ENCODE measurements at regions not wholly inside any gene's neighbourhood (a gene's known extent, or its start where the extent isn't known, plus 50 kb on each side); places are given as distances from the start of the nearest gene placed in this dataset.

GRCh38 chr20:17023036-17023435 lies 203.8 kb upstream of the PCSK2 start:
- no peaks in the 10 kb centered on the region for H3K36me3 ChIP-seq
- peak overlapping the region; percentile 81 for H3K27ac ChIP-seq
- peaks cover 2% of the 10 kb centered on the region; the same call in 1 of the 2 replicates for H3K9me3 ChIP-seq (replicated peaks)
- no peaks in the 10 kb centered on the region; the same call in 1 of the 2 replicates for H3K27me3 ChIP-seq (replicated peaks)
- no peak for DNase-seq (ENCODE audit: low read depth in 1 of 2, low spot score in 2 of 2)
- H3K4me1 ChIP-seq (replicated peaks), result peaks cover 37% of the 10 kb centered on the region
- H3K4me3 ChIP-seq, result no peak overlapping the region

- Histone ChIP-seq H3K36me3 (no peaks in the 10 kb centered on the region), H3K27ac (peak overlapping the region; percentile 81), H3K27me3 (replicated peaks) (no peaks in the 10 kb centered on the region; the same call in 1 of the 2 replicates), H3K4me3 (no peak overlapping the region), H3K9me3 (replicated peaks) (peaks cover 5% of the 10 kb centered on the region; the same call in 1 of the 2 replicates), H3K4me1 (replicated peaks) (peaks cover 37% of the 10 kb centered on the region)
- peak; percentile 60 to 76 for DNase-seq (ENCODE audit: low read depth in 1 of 2, low spot score in 2 of 2)
These were observed 203.0 kb upstream of the PCSK2 start for GRCh38 chr20:17023806-17024205.

- Histone ChIP-seq H3K4me3 (peak overlapping the region; percentile 3), H3K27me3 (replicated peaks) (no peaks in the 10 kb centered on the region; the same call in 1 of the 2 replicates), H3K9me3 (replicated peaks) (peaks cover 5% of the 10 kb centered on the region; the same call in 1 of the 2 replicates), H3K36me3 (no peaks in the 10 kb centered on the region), H3K27ac (peak overlapping the region; percentile 81), H3K4me1 (replicated peaks) (peaks cover 39% of the 10 kb centered on the region)
- peak; percentile 92 to 98 for DNase-seq (ENCODE audit: low read depth in 1 of 2, low spot score in 2 of 2)
These were observed 202.2 kb upstream of the PCSK2 start for GRCh38 chr20:17024513-17025119.

GRCh38 chr20:17026346-17026745 lies 200.5 kb upstream of the PCSK2 start:
- peaks cover 5% of the 10 kb centered on the region; the same call in 1 of the 2 replicates for H3K9me3 ChIP-seq (replicated peaks)
- peaks cover 48% of the 10 kb centered on the region for H3K4me1 ChIP-seq (replicated peaks)
- no peak for DNase-seq (ENCODE audit: low read depth in 1 of 2, low spot score in 2 of 2)
- no peak overlapping the region for H3K4me3 ChIP-seq
- H3K27me3 ChIP-seq (replicated peaks), result no peaks in the 10 kb centered on the region; the same call in 1 of the 2 replicates
- H3K36me3 ChIP-seq, result no peaks in the 10 kb centered on the region
- H3K27ac ChIP-seq, result peak overlapping the region; percentile 81

- no peak overlapping the region for H3K4me3 ChIP-seq
- no peak for DNase-seq (ENCODE audit: low read depth in 1 of 2, low spot score in 2 of 2)
- peaks cover 5% of the 10 kb centered on the region; the same call in 1 of the 2 replicates for H3K9me3 ChIP-seq (replicated peaks)
- H3K27ac ChIP-seq, result no peak overlapping the region
- no peaks in the 10 kb centered on the region; the same call in 1 of the 2 replicates for H3K27me3 ChIP-seq (replicated peaks)
- peaks cover 32% of the 10 kb centered on the region for H3K4me1 ChIP-seq (replicated peaks)
- H3K36me3 ChIP-seq, result no peaks in the 10 kb centered on the region
These were observed 197.1 kb upstream of the PCSK2 start for GRCh38 chr20:17029698-17030097.

GRCh38 chr20:17036541-17036940 lies 190.3 kb upstream of the PCSK2 start:
- Histone ChIP-seq H3K27ac (no peak overlapping the region), H3K36me3 (no peaks in the 10 kb centered on the region), H3K4me1 (replicated peaks) (no peaks in the 10 kb centered on the region), H3K4me3 (no peak overlapping the region), H3K27me3 (replicated peaks) (peaks cover 9% of the 10 kb centered on the region), H3K9me3 (replicated peaks) (no peaks in the 10 kb centered on the region)
- DNase-seq (ENCODE audit: low read depth in 1 of 2, low spot score in 2 of 2), result no peak

- H3K4me3 ChIP-seq, result no peak overlapping the region
- no peaks in the 10 kb centered on the region for H3K4me1 ChIP-seq (replicated peaks)
- no peaks in the 10 kb centered on the region for H3K36me3 ChIP-seq
- H3K27ac ChIP-seq, result no peak overlapping the region
- no peak for DNase-seq (ENCODE audit: low read depth in 1 of 2, low spot score in 2 of 2)
- no peaks in the 10 kb centered on the region for H3K9me3 ChIP-seq (replicated peaks)
- H3K27me3 ChIP-seq (replicated peaks), result peaks cover 12% of the 10 kb centered on the region
These were observed 184.7 kb upstream of the PCSK2 start for GRCh38 chr20:17042122-17042521.

- Histone ChIP-seq H3K27ac (no peak overlapping the region), H3K36me3 (no peaks in the 10 kb centered on the region), H3K27me3 (replicated peaks) (peaks cover 12% of the 10 kb centered on the region), H3K9me3 (replicated peaks) (no peaks in the 10 kb centered on the region), H3K4me3 (no peak overlapping the region), H3K4me1 (replicated peaks) (no peaks in the 10 kb centered on the region)
- DNase-seq (ENCODE audit: low read depth in 1 of 2, low spot score in 2 of 2), result no peak
These were observed 183.5 kb upstream of the PCSK2 start for GRCh38 chr20:17043323-17043722.

- peaks cover 12% of the 10 kb centered on the region for H3K27me3 ChIP-seq (replicated peaks)
- no peaks in the 10 kb centered on the region for H3K4me1 ChIP-seq (replicated peaks)
- no peaks in the 10 kb centered on the region for H3K36me3 ChIP-seq
- DNase-seq (ENCODE audit: low read depth in 1 of 2, low spot score in 2 of 2), result no peak
- H3K4me3 ChIP-seq, result no peak overlapping the region
- no peak overlapping the region for H3K27ac ChIP-seq
- H3K9me3 ChIP-seq (replicated peaks), result no peaks in the 10 kb centered on the region
These were observed 181.9 kb upstream of the PCSK2 start for GRCh38 chr20:17044891-17045290.

- Histone ChIP-seq H3K4me3 (no peak overlapping the region), H3K27ac (no peak overlapping the region), H3K4me1 (replicated peaks) (no peaks in the 10 kb centered on the region; the same call in 1 of the 2 replicates), H3K27me3 (replicated peaks) (no peaks in the 10 kb centered on the region), H3K9me3 (replicated peaks) (no peaks in the 10 kb centered on the region), H3K36me3 (no peaks in the 10 kb centered on the region)
- DNase-seq (ENCODE audit: low read depth in 1 of 2, low spot score in 2 of 2), result peak; percentile 34 to 65
These were observed 167.4 kb upstream of the PCSK2 start for GRCh38 chr20:17059465-17059864.

- Histone ChIP-seq H3K27me3 (replicated peaks) (no peaks in the 10 kb centered on the region), H3K36me3 (no peaks in the 10 kb centered on the region), H3K9me3 (replicated peaks) (no peaks in the 10 kb centered on the region), H3K4me3 (no peak overlapping the region), H3K27ac (no peak overlapping the region), H3K4me1 (replicated peaks) (no peaks in the 10 kb centered on the region; the same call in 1 of the 2 replicates)
- DNase-seq (ENCODE audit: low read depth in 1 of 2, low spot score in 2 of 2), result no peak
These were observed 165.1 kb upstream of the PCSK2 start for GRCh38 chr20:17061715-17062114.

- H3K4me1 ChIP-seq (replicated peaks), result no peaks in the 10 kb centered on the region; the same call in 1 of the 2 replicates
- H3K27me3 ChIP-seq (replicated peaks), result no peaks in the 10 kb centered on the region
- H3K27ac ChIP-seq, result no peak overlapping the region
- no peak for DNase-seq (ENCODE audit: low read depth in 1 of 2, low spot score in 2 of 2)
- H3K4me3 ChIP-seq, result no peak overlapping the region
- no peaks in the 10 kb centered on the region for H3K36me3 ChIP-seq
- H3K9me3 ChIP-seq (replicated peaks), result no peaks in the 10 kb centered on the region
These were observed 164.1 kb upstream of the PCSK2 start for GRCh38 chr20:17062712-17063111.

GRCh38 chr20:17066902-17067301 lies 159.9 kb upstream of the PCSK2 start:
- Histone ChIP-seq H3K27ac (no peak overlapping the region), H3K9me3 (replicated peaks) (no peaks in the 10 kb centered on the region), H3K36me3 (no peaks in the 10 kb centered on the region), H3K27me3 (replicated peaks) (peaks cover 7% of the 10 kb centered on the region; the same call in 1 of the 2 replicates), H3K4me1 (replicated peaks) (no peaks in the 10 kb centered on the region), H3K4me3 (no peak overlapping the region)
- DNase-seq (ENCODE audit: low read depth in 1 of 2, low spot score in 2 of 2), result no peak

- Histone ChIP-seq H3K4me3 (no peak overlapping the region), H3K9me3 (replicated peaks) (no peaks in the 10 kb centered on the region), H3K27ac (no peak overlapping the region), H3K27me3 (replicated peaks) (peaks cover 7% of the 10 kb centered on the region; the same call in 1 of the 2 replicates), H3K36me3 (no peaks in the 10 kb centered on the region), H3K4me1 (replicated peaks) (no peaks in the 10 kb centered on the region)
- no peak for DNase-seq (ENCODE audit: low read depth in 1 of 2, low spot score in 2 of 2)
These were observed 158.6 kb upstream of the PCSK2 start for GRCh38 chr20:17068084-17068711.
